Hematopoietic multipotent progenitor cell treated with erythropoietin and hydrocortisone succinate and interleukin-3 and kit ligand, for 17 days (in vitro differentiated cells): ENCODE measurements at regions not wholly inside any gene's neighbourhood (a gene's known extent, or its start where the extent isn't known, plus 50 kb on each side); places are given as distances from the start of the nearest gene placed in this dataset.

Source experiments
- DNase-seq: peaks from one replicate; pipeline ENCODE4 v3.0.0-alpha.2; 2015; ENCODE audit warnings: low spot score

DNA sequence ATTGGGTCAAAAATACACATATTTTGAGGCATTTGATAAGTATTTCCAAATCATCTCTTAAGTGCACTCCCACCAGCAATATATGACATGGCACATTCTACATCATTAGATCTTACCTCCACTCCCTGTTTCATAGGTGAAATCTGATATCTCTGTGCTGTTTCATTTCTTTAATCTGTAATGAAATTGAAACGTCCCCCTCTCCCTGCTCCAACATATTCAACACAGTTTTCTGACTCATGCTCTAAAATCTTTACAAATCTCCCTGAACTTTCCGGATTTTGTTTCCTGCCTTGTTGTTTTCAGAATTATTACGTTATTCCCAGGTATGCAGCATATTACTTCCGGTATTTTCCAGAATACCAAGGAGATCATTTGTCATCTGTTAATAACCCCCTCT, 66.1 kb upstream of the AKT3 start:
- no peak for DNase-seq

GRCh38 chr1:243912347-243912746, 62.3 kb upstream of the AKT3 start:
- no peak for DNase-seq

GRCh38 chr1:243910607-243911006, 60.6 kb upstream of the AKT3 start:
- no peak for DNase-seq

- DNase-seq, result no peak
Measured at GRCh38 chr1:243903895-243904294, 53.9 kb upstream of the AKT3 start.

GRCh38 chr1:243903041-243903440, 53.0 kb upstream of the AKT3 start:
- DNase-seq, result no peak

GRCh38 chr1:243902100-243902499, 52.1 kb upstream of the AKT3 start:
- DNase-seq, result no peak
